Astrocyte of the spinal cord (primary cell): ENCODE measurements at regions not wholly inside any gene's neighbourhood (a gene's known extent, or its start where the extent isn't known, plus 50 kb on each side); places are given as distances from the start of the nearest gene placed in this dataset.

Experiments
- DNase-seq: peaks from one replicate; pipeline ENCODE4 v3.0.0; 2011; ENCODE audit warnings: low read depth, low spot score
- H3K4me3 ChIP-seq: 2 replicates; pipeline ENCODE4 v1.5.1; 2011; ENCODE audit warnings: low read depth, mild to moderate bottlenecking, low read length, moderate library complexity
- in situ Hi-C: cut with HindIII; loops from 2 replicates; pipeline ENCODE4 v1.10.0; 2017; ENCODE audit warnings: low sequenced_read_pairs
- TF ChIP-seq, protein P1 (sequence below): IDR thresholded peaks from 2 replicates; pipeline ENCODE4 v1.5.1; 2012; ENCODE audit warnings: low read depth, mild to moderate bottlenecking, low read length, inconsistent platforms

DNA sequence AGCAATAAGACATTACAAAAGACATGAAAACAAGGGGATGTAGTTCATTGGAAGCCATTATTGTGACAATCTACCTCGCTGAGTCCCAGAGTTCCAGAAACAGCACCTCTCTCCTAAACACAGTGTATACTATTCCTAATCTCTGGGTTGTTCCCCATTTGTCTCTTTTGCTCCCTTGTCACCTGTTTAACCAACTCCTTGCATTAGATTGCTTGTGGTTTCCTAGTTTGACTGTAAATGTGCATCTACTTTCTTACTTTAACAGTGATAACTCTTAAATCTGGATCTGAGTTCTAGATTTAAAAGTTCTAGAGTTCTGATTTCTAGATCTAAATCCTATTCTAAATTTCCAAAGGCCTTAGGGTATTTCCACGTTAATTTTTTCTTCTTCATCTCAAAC is 71.6 kb upstream of the TET2 start:
- TF ChIP-seq, protein P1, sequence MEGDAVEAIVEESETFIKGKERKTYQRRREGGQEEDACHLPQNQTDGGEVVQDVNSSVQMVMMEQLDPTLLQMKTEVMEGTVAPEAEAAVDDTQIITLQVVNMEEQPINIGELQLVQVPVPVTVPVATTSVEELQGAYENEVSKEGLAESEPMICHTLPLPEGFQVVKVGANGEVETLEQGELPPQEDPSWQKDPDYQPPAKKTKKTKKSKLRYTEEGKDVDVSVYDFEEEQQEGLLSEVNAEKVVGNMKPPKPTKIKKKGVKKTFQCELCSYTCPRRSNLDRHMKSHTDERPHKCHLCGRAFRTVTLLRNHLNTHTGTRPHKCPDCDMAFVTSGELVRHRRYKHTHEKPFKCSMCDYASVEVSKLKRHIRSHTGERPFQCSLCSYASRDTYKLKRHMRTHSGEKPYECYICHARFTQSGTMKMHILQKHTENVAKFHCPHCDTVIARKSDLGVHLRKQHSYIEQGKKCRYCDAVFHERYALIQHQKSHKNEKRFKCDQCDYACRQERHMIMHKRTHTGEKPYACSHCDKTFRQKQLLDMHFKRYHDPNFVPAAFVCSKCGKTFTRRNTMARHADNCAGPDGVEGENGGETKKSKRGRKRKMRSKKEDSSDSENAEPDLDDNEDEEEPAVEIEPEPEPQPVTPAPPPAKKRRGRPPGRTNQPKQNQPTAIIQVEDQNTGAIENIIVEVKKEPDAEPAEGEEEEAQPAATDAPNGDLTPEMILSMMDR = no peak
- H3K4me3 ChIP-seq = no peak overlapping the region
- DNase-seq = no peak
- in situ Hi-C loops = no loop called here

DNA sequence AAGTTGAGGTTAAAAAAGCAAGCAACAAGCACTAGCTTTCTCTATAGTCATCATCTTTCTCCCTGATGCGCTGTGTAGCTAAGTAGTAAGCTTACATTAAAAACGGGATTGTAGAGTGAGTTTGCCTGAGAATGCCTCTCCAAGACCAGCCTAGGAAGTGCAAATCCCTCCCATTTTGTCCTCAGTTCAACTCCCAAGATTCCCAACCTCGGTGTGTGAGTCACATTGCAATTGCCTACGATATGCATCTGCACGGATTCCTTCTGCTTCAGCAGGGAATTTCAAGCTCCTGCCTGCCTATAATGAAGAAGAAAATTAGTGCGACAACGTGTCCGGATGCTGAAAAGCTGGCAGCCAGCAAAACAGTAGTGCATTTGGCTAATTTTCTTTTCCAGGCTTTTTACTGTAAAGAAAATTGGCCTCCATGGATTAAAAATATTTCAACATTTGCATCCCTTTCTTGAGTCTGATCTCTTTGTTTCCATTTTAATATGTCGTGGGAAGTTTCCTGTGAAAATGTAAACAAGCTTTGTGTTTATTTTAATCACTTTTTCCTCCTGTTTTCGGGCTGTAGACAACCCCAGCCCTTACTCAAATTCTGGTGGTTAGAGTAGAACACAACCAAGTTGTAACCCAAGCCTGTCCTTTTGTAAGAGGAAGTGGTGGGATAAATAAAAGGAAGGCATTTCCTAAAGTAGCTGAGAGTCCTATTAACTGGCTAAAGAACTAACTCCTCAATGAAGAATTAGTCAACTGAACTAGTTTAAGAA is 58.4 kb upstream of the TET2 start:
- TF ChIP-seq, protein P1 = no peak
- in situ Hi-C loops = no loop called here
- peak; percentile 94 for DNase-seq
- H3K4me3 ChIP-seq = peak overlapping the region; percentile 14

DNA sequence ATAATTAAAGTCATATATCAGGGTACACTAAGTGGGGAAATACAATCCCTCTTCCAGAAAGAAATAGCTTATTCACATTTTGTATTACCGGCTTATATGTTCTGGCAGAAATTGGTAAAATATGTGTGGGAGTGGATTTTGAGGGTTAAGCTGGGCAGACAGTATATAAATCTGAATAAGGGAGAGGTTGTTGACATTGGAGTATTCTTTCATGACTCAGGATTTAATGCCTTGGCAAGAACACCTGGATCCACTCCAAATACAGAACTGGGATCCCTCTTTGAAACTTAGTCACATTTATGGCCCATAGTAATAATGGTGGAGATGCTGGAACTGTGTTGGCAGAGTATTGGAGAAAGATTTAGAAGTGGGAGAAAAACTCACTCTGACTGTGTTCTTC is 54.3 kb upstream of the TET2 start:
- peak; percentile 89 for DNase-seq
- in situ Hi-C loops = no loop called here
- TF ChIP-seq, protein P1 = no peak
- H3K4me3 ChIP-seq = no peak overlapping the region

DNA sequence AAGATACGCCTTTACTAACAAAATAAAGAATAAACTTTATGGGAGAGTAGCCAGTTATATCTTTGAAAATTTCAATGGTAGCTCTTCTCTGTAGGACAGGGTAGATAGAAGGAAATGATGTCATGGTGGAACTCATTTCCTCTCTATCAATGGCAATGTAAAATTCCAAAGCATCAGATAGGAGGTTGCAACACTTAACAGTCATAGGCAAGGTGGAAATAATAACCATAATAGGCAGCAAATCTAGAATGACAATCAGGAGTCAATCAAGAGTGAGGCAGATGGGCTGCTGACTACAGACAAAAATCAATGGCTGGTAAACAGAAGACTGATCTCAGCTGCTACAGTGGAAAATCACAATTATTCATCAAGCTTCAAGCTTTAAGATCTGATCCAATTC is 53.9 kb upstream of the TET2 start:
- no peak for DNase-seq
- in situ Hi-C loops = no loop called here
- TF ChIP-seq, protein P1 = no peak
- no peak overlapping the region for H3K4me3 ChIP-seq

DNA sequence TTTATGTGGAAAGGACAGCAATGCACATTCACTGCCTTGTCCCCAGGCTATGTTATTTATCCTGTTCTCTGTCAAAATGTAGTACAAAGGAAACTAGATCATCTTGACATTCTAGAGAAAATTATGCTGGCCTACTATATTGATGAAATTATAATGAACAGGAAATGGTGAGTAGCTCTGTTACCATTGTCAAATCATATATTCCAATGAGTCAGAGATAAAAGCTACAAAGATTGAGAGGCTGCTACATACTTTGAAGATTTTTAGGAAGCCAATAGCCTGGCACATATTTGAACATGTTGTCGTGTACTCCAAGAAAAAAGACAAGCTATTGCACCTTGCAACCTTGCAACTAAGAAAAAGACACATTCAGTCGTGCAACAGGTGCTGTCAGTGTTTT is 52.7 kb upstream of the TET2 start:
- in situ Hi-C loops = no loop called here
- no peak overlapping the region for H3K4me3 ChIP-seq
- no peak for DNase-seq
- TF ChIP-seq, protein P1 = no peak
